Fibroblast of mammary gland (primary cell): ENCODE measurements at regions not wholly inside any gene's neighbourhood (a gene's known extent, or its start where the extent isn't known, plus 50 kb on each side); places are given as distances from the start of the nearest gene placed in this dataset.

Experiments
- DNase-seq: peaks from one replicate; pipeline ENCODE4 v3.0.0-alpha.2; 2010; ENCODE audit warnings: low read depth
- H3K4me3 ChIP-seq: 2 replicates; pipeline ENCODE4 v1.5.1; 2011; ENCODE audit warnings: low read depth, mild to moderate bottlenecking, low read length, moderate library complexity; ENCODE audit not compliant: control insufficient read depth
- CTCF ChIP-seq: conservative IDR thresholded peaks from 2 replicates; pipeline ENCODE4 v1.5.1; 2011; ENCODE audit warnings: low read depth, low read length, inconsistent platforms; ENCODE audit not compliant: control insufficient read depth, insufficient read depth

- H3K4me3 ChIP-seq: no peak overlapping the region
- TF ChIP-seq CTCF: no peak
- DNase-seq: no peak
These were observed 233.9 kb downstream of the MRPL39 start for GRCh38 chr21:25373126-25374082.

- DNase-seq: peak; percentile 16
- H3K4me3 ChIP-seq: no peak overlapping the region
- no peak for TF ChIP-seq CTCF
These were observed 235.3 kb downstream of the MRPL39 start for GRCh38 chr21:25371841-25372425.

- DNase-seq: peak; percentile 99
- no peak for TF ChIP-seq CTCF
- H3K4me3 ChIP-seq: no peak overlapping the region
These were observed 237.0 kb downstream of the MRPL39 start for GRCh38 chr21:25370311-25370744.

- TF ChIP-seq CTCF: no peak
- peak; percentile 69 for DNase-seq
- no peak overlapping the region for H3K4me3 ChIP-seq
These were observed 237.6 kb downstream of the MRPL39 start for GRCh38 chr21:25369524-25370300.

GRCh38 chr21:25368531-25368930, 238.8 kb downstream of the MRPL39 start:
- TF ChIP-seq CTCF: no peak
- no peak for DNase-seq
- no peak overlapping the region for H3K4me3 ChIP-seq

- TF ChIP-seq CTCF: no peak
- no peak overlapping the region for H3K4me3 ChIP-seq
- no peak for DNase-seq
These were observed 241.2 kb downstream of the MRPL39 start for GRCh38 chr21:25366116-25366515.
